ENCODE measurements at regions not wholly inside any gene's neighbourhood (a gene's known extent, or its start where the extent isn't known, plus 50 kb on each side); places are given as distances from the start of the nearest gene placed in this dataset.
"Not testable (repeated sequence)": the region's sequence is repeated elsewhere in the genome, so short reads cannot be mapped to it uniquely, and the experiment has no call there.

- Histone ChIP-seq H3K4me3 (no peak overlapping the region), H3K4me1 (no peaks in the 10 kb centered on the region), H3K27ac (no peak overlapping the region), H3K27me3 (no peaks in the 10 kb centered on the region), H3K36me3 (no peaks in the 10 kb centered on the region), H3K9me3 (peaks cover 0 to 6% of the 10 kb centered on the region in 2 donors)
- no peak for DNase-seq (ENCODE audit: low spot score in 2 of 2)
- intact Hi-C loops (cut with DNase I): no loop called here
- no peak for TF ChIP-seq CTCF (IDR thresholded peaks at IDR 0.05)
Measured at GRCh38 chr4:38467296-38467695, 196.7 kb upstream of the KLF3 start.

- no peak for DNase-seq (ENCODE audit: low spot score in 2 of 2)
- H3K9me3 ChIP-seq: peaks cover 0 to 6% of the 10 kb centered on the region in 2 donors
- no peaks in the 10 kb centered on the region for H3K36me3 ChIP-seq
- no peak overlapping the region for H3K4me3 ChIP-seq
- no peaks in the 10 kb centered on the region for H3K4me1 ChIP-seq
- H3K27ac ChIP-seq: no peak overlapping the region
- no peaks in the 10 kb centered on the region for H3K27me3 ChIP-seq
- no peak for TF ChIP-seq CTCF (IDR thresholded peaks at IDR 0.05)
- intact Hi-C loops (cut with DNase I): no loop called here
Measured at GRCh38 chr4:38468339-38468866, 195.6 kb upstream of the KLF3 start.

GRCh38 chr4:38469410-38469809, 194.6 kb upstream of the KLF3 start:
- no peak for DNase-seq (ENCODE audit: low spot score in 2 of 2)
- Histone ChIP-seq H3K9me3 (peaks cover 0 to 6% of the 10 kb centered on the region in 2 donors), H3K4me3 (no peak overlapping the region), H3K36me3 (no peaks in the 10 kb centered on the region), H3K27ac (no peak overlapping the region), H3K27me3 (no peaks in the 10 kb centered on the region), H3K4me1 (no peaks in the 10 kb centered on the region)
- intact Hi-C loops (cut with DNase I): no loop called here
- TF ChIP-seq CTCF (IDR thresholded peaks at IDR 0.05): no peak

- intact Hi-C loops (cut with DNase I): no loop called here
- Histone ChIP-seq H3K4me1 (no peaks in the 10 kb centered on the region), H3K27ac (no peak overlapping the region), H3K27me3 (no peaks in the 10 kb centered on the region), H3K4me3 (no peak overlapping the region), H3K36me3 (no peaks in the 10 kb centered on the region), H3K9me3 (peaks cover 0 to 6% of the 10 kb centered on the region in 2 donors)
- no peak for DNase-seq (ENCODE audit: low spot score in 2 of 2)
- TF ChIP-seq CTCF (IDR thresholded peaks at IDR 0.05): no peak
Measured at GRCh38 chr4:38470735-38471262, 193.2 kb upstream of the KLF3 start.

- intact Hi-C loops (cut with DNase I): no loop called here
- no peak overlapping the region for H3K4me3 ChIP-seq
- H3K4me1 ChIP-seq: no peaks in the 10 kb centered on the region
- DNase-seq (ENCODE audit: low spot score in 2 of 2): no peak
- H3K36me3 ChIP-seq: no peaks in the 10 kb centered on the region
- no peak for TF ChIP-seq CTCF (IDR thresholded peaks at IDR 0.05)
- H3K9me3 ChIP-seq: no peaks in the 10 kb centered on the region
- H3K27ac ChIP-seq: no peak overlapping the region
- no peaks in the 10 kb centered on the region for H3K27me3 ChIP-seq
Measured at GRCh38 chr4:38482696-38483095, 181.3 kb upstream of the KLF3 start.

GRCh38 chr4:38483628-38484027, 180.4 kb upstream of the KLF3 start:
- H3K9me3 ChIP-seq; H3K36me3 ChIP-seq; H3K4me1 ChIP-seq; H3K27me3 ChIP-seq; intact Hi-C loops (cut with DNase I); H3K27ac ChIP-seq; H3K4me3 ChIP-seq; DNase-seq (ENCODE audit: low spot score in 2 of 2): not testable (repeated sequence)

All from ascending aorta (tissue), 2 donors.